COLO829 (cell line): ENCODE measurements at regions not wholly inside any gene's neighbourhood (a gene's known extent, or its start where the extent isn't known, plus 50 kb on each side); places are given as distances from the start of the nearest gene placed in this dataset.
"Not testable (repeated sequence)": the region's sequence is repeated elsewhere in the genome, so short reads cannot be mapped to it uniquely, and the experiment has no call there.

Experiments used
- DNase-seq: peaks from one replicate; pipeline ENCODE4 v3.0.0; 2012; ENCODE audit warnings: low spot score

GRCh38 chr1:96185181-96185580 lies 536.4 kb upstream of the PTBP2 start:
- no peak for DNase-seq

DNA sequence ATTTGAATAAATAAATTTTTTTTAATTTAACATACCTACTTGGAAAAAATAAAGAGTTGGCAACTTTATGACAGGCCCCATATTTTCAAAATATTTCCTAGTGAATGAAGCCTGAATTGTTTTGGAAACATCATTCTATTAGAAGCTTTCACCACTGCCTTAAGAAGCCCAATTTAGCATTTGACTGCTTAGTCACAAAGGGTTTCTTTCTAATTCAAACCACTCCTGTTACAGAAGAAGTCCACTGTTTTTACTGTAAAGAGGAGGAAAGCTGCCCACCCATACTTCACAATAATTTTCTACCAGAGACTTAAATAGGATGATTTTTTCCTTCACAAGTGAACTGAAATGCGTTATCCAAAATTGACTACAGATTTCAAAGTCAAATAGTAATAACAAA lies 534.6 kb upstream of the PTBP2 start:
- no peak for DNase-seq

- DNase-seq = no peak
Measured at GRCh38 chr1:96191165-96191564, 530.4 kb upstream of the PTBP2 start.

- no peak for DNase-seq
Measured at GRCh38 chr1:96206451-96206850, 515.1 kb upstream of the PTBP2 start.

GRCh38 chr1:96207936-96208335 lies 513.6 kb upstream of the PTBP2 start:
- DNase-seq = no peak

GRCh38 chr1:96208428-96208827 lies 513.2 kb upstream of the PTBP2 start:
- no peak for DNase-seq

GRCh38 chr1:96210054-96210453 lies 511.5 kb upstream of the PTBP2 start:
- DNase-seq = no peak

DNA sequence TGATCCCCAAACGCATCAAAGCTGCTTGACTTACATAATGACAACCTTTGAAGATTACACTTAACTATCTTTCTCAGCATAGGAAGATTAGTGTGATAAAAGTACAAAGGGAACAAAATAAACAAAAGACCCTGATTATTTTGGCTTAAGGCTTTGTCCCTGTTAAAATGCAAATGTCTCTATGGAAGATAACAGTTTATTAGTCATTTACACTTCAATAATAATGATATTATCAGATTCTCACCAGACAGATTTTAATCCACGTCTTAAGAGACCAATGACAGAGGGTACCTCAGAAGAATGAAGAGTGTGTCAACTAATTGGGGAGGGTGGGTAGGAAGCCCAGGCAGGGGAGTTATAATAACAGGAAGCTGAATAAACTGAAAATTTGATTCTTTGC lies 510.4 kb upstream of the PTBP2 start:
- no peak for DNase-seq

GRCh38 chr1:96214982-96215381 lies 506.6 kb upstream of the PTBP2 start:
- no peak for DNase-seq

DNA sequence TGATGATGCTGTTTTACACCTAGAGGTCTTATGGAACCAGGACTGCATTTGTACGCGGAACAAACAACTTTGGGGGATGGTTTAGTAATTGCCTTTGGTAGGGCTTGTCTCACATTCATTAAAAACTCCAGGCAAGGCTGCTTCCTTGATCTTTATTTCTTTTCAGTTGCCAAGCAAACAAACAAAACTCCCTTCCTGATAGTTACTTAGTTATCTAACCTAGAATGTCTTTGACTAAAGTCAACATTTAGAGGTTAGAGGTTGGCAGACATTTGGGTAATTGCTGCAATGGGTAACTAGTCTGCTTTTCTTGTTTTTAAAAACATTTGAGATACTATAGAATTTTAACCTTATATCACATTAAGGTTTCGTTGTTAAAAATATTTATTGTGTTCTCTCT lies 500.9 kb upstream of the PTBP2 start:
- DNase-seq = no peak

- no peak for DNase-seq
Measured at GRCh38 chr1:96222701-96223100, 498.9 kb upstream of the PTBP2 start.

DNA sequence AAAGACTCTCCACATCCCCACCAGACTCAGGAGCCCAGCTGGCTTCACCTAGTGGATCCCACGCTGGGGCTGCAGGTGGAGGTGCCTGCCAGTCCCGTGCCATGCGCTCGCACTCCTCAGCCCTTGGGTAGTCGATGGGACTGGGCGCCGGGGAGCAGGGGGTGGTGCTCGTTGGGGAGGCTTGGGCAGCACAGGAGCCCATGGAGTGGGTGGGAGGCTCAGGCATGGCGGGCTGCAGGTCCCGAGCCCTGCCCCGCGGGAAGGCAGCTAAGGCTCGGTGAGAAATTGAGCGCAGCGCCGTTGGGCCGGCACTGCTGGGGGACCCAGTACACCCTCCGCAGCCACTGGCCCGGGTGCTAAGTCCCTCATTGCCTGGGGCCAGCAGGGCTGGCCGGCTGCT lies 497.4 kb upstream of the PTBP2 start:
- not testable (repeated sequence) for DNase-seq

GRCh38 chr1:96233422-96233821 lies 488.2 kb upstream of the PTBP2 start:
- DNase-seq = peak; percentile 8

- peak; percentile 22 for DNase-seq
Measured at GRCh38 chr1:96234299-96234698, 487.3 kb upstream of the PTBP2 start.

DNA sequence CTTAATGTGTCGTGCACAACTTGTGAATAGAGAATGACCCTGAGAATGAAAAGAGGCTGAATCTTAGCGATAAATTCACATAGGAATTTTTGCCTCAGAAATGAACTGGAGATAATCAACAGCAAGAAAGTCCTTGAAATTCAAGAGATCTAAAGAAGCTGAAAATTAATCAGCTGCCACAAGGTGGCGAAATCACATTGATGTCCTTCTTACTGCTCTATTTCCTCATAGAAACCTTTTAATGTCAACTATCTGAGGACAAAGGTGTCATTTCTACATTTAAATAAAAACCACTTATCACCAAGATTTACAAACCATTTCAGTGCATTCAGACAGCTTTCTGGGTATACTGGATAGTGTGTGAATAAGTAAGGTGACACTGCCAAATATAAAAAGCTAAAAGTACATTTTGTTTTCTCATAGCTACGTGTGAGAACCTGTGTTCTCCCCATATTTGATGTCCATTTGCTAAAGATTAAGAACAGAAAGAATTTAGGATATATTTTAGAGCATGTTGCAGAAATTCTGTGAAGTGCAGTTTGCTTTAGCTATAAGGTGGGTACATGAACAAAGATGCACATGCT lies 485.3 kb upstream of the PTBP2 start:
- peak; percentile 11 for DNase-seq

GRCh38 chr1:96238426-96238825 lies 483.2 kb upstream of the PTBP2 start:
- no peak for DNase-seq

DNA sequence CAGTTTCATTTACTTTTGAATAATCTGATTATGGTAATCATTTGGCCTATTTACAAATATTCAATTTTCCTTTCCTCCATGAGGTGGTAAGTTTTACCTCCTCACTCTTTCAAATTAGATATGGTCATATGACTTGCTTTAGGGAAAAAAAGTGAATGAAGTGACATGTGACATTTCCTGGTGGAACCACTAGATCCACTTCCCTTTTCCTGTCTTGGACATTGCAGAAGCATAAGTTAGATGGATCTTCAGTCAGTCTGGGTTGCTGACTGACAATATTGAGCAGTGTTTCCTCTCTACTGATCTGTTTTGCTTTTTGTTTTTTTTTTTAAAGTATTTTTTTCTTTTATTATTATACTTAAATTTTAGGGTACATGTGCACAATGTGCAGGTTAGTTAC lies 481.1 kb upstream of the PTBP2 start:
- DNase-seq = no peak

DNA sequence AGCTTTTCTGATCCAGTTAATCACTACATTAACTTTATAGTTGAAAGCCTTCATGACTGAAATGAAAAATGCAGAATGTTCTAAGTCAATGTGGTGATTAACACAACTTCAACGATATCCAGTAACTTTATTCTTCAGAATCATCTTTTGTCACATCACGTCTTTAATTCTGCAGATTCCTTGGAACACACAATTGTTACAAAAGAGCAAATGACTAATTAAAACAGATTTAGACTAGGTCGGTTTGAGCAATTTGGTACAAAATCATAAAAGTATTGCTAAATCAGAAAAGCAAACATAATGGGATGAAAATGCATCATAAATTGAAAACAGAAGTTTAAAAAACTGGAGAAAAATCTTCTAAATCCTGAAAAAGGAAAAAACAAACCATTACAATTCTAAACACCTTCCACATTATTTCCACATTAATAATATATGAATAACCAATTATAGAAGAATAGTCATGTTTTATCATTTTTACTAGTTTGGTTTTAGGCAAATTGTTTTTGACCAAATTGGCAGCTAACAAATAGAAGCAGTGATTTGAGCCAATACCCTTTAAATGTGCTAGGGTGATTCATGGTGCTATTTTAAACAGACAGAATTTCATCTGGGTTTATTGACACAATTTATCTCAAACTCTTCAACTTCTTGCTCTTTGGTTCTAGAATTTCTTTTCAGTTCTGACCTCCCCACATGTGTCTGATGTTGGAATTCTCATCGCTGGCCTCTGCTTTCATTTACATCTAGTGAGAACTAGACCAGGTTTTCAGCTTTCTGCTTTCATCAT lies 468.1 kb upstream of the PTBP2 start:
- DNase-seq = no peak

GRCh38 chr1:96256130-96256790 lies 465.3 kb upstream of the PTBP2 start:
- no peak for DNase-seq

DNA sequence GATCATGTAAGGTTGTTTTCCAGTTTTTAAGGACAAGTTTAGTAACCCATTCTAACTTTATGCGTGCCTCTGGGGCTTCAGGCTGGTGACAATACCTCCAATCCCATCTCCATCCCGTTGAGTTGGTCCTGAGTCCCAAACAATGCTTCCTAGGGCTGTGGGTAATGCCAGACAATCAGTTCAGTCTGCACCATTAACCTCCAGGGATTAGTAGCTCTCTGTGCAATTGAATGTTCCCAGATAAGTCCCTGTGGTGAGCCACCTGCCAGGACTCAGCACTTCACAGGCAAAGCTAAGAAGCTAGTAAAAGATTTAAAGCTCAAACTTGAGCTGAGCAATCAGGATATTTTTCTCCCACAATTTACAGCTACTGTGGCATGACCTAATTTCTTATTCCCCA lies 462.2 kb upstream of the PTBP2 start:
- no peak for DNase-seq

- DNase-seq = no peak
Measured at GRCh38 chr1:96281491-96281890, 440.1 kb upstream of the PTBP2 start.

DNA sequence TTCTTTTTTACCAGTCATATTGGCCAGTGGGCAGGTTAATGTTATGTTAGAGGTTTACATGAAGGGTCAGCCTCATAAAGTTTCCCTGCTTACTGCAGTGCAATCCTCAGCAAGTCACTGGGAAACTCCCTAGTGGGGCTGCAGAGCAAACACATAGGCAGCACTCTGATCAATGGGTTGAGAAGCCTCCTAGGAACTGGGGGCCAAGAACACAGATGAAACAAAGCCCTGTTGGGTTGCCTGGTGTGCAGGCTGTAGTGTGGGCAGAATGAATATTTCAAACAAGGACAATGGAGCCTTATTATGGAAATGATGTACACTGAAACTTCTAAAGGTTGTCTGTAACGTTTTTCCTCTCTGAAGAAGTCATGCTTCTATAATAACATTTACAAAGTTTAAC lies 431.6 kb upstream of the PTBP2 start:
- DNase-seq = peak; percentile 2

DNA sequence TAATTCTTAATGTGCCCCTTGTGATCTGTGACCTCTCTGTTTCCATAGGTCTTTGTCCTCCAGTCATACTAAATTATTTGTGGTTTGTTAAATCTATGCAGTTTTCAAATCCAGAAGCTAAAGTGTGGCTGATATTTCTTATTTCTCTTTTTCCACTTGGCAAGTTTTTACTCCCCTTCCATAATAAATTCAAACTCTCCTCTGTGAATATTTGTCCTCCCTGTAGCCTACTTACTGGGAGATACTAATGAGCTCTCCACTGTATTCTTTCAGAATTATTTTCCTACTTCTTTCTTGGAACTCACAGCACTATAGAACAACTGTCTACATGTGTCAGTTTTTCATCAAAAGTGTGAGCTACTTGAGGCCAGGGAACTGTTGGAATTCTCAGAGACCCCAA lies 430.8 kb upstream of the PTBP2 start:
- DNase-seq = no peak

GRCh38 chr1:96291468-96291867 lies 430.1 kb upstream of the PTBP2 start:
- no peak for DNase-seq
